GM12873 (cell line): ENCODE measurements at regions not wholly inside any gene's neighbourhood (a gene's known extent, or its start where the extent isn't known, plus 50 kb on each side); places are given as distances from the start of the nearest gene placed in this dataset.

Experiments used
- TF ChIP-seq, protein P1 (sequence below): IDR thresholded peaks from 2 replicates; pipeline ENCODE4 v1.5.1; 2012; ENCODE audit warnings: low read depth, mild to moderate bottlenecking, moderate library complexity, low read length, control low read depth; ENCODE audit not compliant: insufficient read depth; ENCODE audit errors: missing control alignments

DNA sequence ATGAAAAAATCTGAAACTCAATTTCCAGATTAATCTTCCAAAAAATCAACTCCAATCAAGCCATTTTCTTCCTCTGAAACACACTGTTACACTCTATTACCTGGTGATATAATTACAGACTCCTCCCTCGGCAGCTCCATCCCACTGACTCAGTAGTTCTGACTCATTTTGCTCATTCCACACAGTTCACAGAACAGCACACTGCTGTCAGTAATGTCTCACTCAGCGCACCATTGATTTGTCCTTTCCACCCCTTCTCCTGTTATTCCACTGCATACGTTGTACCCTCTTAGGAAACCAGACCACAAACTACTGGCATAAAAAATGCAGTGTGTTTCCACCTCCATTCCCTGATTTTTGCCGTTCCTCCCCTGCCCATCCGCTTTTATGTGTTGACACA is 212.7 kb downstream of the SLIT2 start:
- TF ChIP-seq, protein P1, sequence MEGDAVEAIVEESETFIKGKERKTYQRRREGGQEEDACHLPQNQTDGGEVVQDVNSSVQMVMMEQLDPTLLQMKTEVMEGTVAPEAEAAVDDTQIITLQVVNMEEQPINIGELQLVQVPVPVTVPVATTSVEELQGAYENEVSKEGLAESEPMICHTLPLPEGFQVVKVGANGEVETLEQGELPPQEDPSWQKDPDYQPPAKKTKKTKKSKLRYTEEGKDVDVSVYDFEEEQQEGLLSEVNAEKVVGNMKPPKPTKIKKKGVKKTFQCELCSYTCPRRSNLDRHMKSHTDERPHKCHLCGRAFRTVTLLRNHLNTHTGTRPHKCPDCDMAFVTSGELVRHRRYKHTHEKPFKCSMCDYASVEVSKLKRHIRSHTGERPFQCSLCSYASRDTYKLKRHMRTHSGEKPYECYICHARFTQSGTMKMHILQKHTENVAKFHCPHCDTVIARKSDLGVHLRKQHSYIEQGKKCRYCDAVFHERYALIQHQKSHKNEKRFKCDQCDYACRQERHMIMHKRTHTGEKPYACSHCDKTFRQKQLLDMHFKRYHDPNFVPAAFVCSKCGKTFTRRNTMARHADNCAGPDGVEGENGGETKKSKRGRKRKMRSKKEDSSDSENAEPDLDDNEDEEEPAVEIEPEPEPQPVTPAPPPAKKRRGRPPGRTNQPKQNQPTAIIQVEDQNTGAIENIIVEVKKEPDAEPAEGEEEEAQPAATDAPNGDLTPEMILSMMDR = no peak

DNA sequence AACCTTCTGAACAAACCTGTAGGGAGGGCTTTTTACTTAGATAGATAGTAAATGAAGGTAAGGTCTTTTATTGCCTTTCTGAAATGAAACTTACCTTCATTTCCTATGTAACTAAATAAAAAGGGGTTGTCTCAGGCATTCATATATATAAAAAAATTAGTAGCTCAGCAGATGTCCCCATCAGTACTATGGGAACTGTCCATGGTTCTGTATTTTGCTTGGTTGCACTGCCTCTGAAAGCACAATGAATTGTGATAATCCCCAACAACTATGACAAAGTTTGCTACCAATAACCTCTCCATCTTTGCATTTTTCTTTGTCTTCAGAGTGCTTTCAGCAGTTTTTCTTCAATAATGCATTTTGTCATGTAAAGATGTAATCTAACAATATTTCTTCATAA is 222.4 kb downstream of the SLIT2 start:
- TF ChIP-seq, protein P1 = no peak

DNA sequence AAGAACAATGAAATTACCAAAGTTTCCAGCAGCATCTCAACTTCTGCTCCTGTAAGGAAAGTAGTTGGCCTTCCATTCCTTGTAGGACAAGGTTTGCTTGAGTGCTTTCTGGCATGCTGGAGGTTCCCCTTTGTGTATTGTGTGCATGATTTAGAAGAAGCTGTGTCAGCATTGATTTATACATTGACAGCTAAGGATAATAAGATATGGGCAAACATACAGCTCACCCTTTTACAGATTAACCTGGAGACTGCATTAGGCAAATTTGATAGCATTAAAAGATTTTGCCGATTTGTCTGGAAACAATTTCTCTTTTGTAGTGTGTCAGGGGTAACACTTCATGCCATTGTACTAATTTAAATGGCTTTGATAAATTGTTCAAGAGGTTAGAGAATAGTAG is 221.8 kb upstream of the PACRGL start:
- TF ChIP-seq, protein P1 = no peak

DNA sequence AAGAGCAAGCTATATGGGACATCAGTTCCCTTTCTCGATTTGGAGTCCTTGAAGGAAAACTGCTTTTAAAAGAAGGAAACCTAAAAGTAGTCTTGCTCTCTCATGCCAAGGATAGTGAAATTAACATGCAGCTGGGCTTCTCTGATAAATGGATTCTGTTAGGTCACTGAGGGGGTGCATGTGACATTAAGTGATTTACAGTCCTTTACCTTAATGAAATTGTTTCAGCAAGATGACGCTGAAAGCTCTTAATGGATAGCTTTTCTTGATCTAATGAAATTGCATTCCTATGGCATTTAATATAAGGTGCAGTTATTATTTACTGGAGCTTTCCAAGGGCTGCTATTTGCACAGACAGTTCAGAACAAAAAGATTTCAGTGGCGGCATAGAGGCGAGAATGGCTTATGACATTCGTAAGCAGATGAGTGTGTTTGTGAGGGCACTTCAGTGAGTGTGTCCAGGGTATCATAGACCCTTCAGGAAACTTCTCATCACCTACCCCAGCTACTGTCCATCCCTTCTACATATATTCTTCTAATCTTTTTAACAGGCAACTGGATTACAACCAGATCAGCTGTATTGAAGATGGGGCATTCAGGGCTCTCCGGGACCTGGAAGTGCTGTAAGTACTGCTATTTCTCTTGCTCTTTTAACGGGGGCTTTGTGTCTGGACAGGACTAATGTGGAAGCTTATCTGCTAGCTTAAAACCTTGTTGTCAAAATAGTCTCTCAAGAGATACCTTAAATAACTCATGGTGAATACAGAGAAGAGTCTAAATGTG is 219.9 kb upstream of the PACRGL start:
- TF ChIP-seq, protein P1 = no peak

DNA sequence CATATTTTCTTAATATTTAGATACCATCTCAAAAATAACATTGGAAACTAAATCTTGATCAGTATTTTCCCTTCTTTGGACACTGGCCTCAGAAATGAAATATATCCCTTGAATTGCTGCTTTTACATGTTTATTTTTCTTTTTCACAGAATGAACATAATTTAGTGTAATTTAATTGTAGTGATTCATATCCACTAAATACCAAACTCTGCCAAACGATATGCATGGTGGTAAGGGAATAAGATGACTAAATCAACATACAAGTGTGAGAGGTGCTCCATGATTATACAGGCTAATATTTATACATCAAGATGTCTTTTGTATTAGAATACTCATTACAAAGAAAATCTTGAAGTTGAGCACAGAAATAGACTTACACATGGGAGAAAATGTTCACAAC is 216.8 kb upstream of the PACRGL start:
- TF ChIP-seq, protein P1 = no peak

DNA sequence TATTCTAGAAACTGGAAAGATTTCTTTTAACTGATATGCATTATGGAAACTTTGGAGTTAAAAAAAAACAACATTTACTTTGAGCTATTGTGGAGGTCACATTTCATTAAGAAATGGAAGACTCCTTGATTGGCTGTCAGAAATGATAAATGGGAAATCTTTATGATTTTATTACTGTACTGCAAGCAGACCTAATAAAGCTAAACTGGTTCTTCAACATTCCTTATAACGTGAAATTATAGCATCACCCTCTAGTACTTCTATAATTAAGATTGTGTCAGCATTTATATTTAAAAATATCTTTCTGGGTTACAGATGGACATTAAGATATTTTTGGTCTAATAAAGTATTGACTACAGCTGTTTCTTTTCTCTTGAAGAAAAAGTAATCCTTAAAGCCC is 213.8 kb upstream of the PACRGL start:
- TF ChIP-seq, protein P1 = no peak

DNA sequence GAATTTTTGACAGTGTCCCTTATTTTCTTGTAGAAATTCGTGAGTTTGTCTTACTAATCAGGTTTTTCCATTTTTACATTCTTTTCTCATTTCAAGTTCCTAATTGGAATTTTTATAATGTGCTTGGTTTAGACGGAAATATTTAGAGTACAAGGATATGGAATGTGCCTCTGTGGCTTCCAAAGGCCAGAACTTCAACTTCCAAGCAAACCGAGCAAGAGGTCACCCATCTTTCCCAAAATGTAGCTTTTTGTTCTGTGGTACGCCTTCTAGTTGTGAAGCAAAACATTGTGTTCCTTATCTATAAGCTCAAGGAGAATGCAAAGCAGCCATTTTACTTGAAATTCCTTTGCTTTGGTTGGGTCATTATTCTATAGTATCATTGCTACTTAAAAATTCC is 212.8 kb upstream of the PACRGL start:
- TF ChIP-seq, protein P1 = no peak
